ENCODE measurements at regions not wholly inside any gene's neighbourhood (a gene's known extent, or its start where the extent isn't known, plus 50 kb on each side); places are given as distances from the start of the nearest gene placed in this dataset.

GRCh38 chr4:26122690-26123089 lies 198.1 kb upstream of the RBPJ start:
- H3K79me2 ChIP-seq (ENCODE audit: insufficient read depth, low read length) = no peaks in the 10 kb centered on the region
- peaks cover 14% of the 10 kb centered on the region for H3K27me3 ChIP-seq (ENCODE audit: insufficient read depth, low read length)
- no peak overlapping the region for H3K4me2 ChIP-seq (ENCODE audit: insufficient read depth, low read length)
- no peak for DNase-seq (ENCODE audit: insufficient read length, low spot score, missing footprints)
- H2AFZ ChIP-seq (ENCODE audit: low read length) = no peak overlapping the region
- TF ChIP-seq CTCF (IDR thresholded peaks at IDR 0.05; ENCODE audit: extremely low read depth, low read depth, low read length) = no peak
- no peaks in the 10 kb centered on the region for H3K36me3 ChIP-seq (ENCODE audit: insufficient read depth, low read length)
- H3K9me3 ChIP-seq (ENCODE audit: low read depth, low read length) = no peaks in the 10 kb centered on the region
- no peaks in the 10 kb centered on the region for H4K20me1 ChIP-seq (ENCODE audit: insufficient read depth, low read length)
- no peaks in the 10 kb centered on the region for H3K4me1 ChIP-seq (ENCODE audit: insufficient read depth, low read length)
- no peak overlapping the region for H3K27ac ChIP-seq (ENCODE audit: low read depth, low read length)
- no peak overlapping the region for H3K4me3 ChIP-seq (ENCODE audit: insufficient read depth, low read length)

- DNase-seq (ENCODE audit: insufficient read length, low spot score, missing footprints) = no peak
Observed at GRCh38 chr4:26124753-26125321, 196.0 kb upstream of the RBPJ start.

GRCh38 chr4:26126143-26126718 lies 194.6 kb upstream of the RBPJ start:
- H3K9me3 ChIP-seq (ENCODE audit: low read depth, low read length) = no peaks in the 10 kb centered on the region
- no peaks in the 10 kb centered on the region for H3K36me3 ChIP-seq (ENCODE audit: insufficient read depth, low read length)
- no peaks in the 10 kb centered on the region for H3K4me1 ChIP-seq (ENCODE audit: insufficient read depth, low read length)
- H3K79me2 ChIP-seq (ENCODE audit: insufficient read depth, low read length) = no peaks in the 10 kb centered on the region
- peaks cover 4% of the 10 kb centered on the region for H3K27me3 ChIP-seq (ENCODE audit: insufficient read depth, low read length)
- no peak overlapping the region for H3K4me3 ChIP-seq (ENCODE audit: insufficient read depth, low read length)
- H3K27ac ChIP-seq (ENCODE audit: low read depth, low read length) = no peak overlapping the region
- no peaks in the 10 kb centered on the region for H4K20me1 ChIP-seq (ENCODE audit: insufficient read depth, low read length)
- no peak overlapping the region for H2AFZ ChIP-seq (ENCODE audit: low read length)
- TF ChIP-seq CTCF (IDR thresholded peaks at IDR 0.05; ENCODE audit: extremely low read depth, low read depth, low read length) = no peak
- DNase-seq (ENCODE audit: insufficient read length, low spot score, missing footprints) = no peak
- H3K4me2 ChIP-seq (ENCODE audit: insufficient read depth, low read length) = no peak overlapping the region

More at GRCh38 chr4:26124753-26125321, 196.0 kb upstream of the RBPJ start:
- no peaks in the 10 kb centered on the region for H3K4me1 ChIP-seq (ENCODE audit: insufficient read depth, low read length)
- H3K9me3 ChIP-seq (ENCODE audit: low read depth, low read length) = no peaks in the 10 kb centered on the region
- H3K4me2 ChIP-seq (ENCODE audit: insufficient read depth, low read length) = no peak overlapping the region
- H3K4me3 ChIP-seq (ENCODE audit: insufficient read depth, low read length) = no peak overlapping the region
- H3K36me3 ChIP-seq (ENCODE audit: insufficient read depth, low read length) = no peaks in the 10 kb centered on the region
- no peak for TF ChIP-seq CTCF (IDR thresholded peaks at IDR 0.05; ENCODE audit: extremely low read depth, low read depth, low read length)
- H3K79me2 ChIP-seq (ENCODE audit: insufficient read depth, low read length) = no peaks in the 10 kb centered on the region
- H2AFZ ChIP-seq (ENCODE audit: low read length) = peak overlapping the region; percentile 31
- H3K27me3 ChIP-seq (ENCODE audit: insufficient read depth, low read length) = peaks cover 4% of the 10 kb centered on the region
- H4K20me1 ChIP-seq (ENCODE audit: insufficient read depth, low read length) = no peaks in the 10 kb centered on the region
- H3K27ac ChIP-seq (ENCODE audit: low read depth, low read length) = no peak overlapping the region

- no peak for DNase-seq (ENCODE audit: insufficient read length, low spot score, missing footprints)
- Histone ChIP-seq H3K27me3 (ENCODE audit: insufficient read depth, low read length) (peaks cover 4% of the 10 kb centered on the region), H3K4me1 (ENCODE audit: insufficient read depth, low read length) (no peaks in the 10 kb centered on the region), H3K79me2 (ENCODE audit: insufficient read depth, low read length) (no peaks in the 10 kb centered on the region), H3K27ac (ENCODE audit: low read depth, low read length) (no peak overlapping the region), H4K20me1 (ENCODE audit: insufficient read depth, low read length) (no peaks in the 10 kb centered on the region), H3K4me2 (ENCODE audit: insufficient read depth, low read length) (no peak overlapping the region), H2AFZ (ENCODE audit: low read length) (no peak overlapping the region), H3K36me3 (ENCODE audit: insufficient read depth, low read length) (no peaks in the 10 kb centered on the region), H3K4me3 (ENCODE audit: insufficient read depth, low read length) (no peak overlapping the region), H3K9me3 (ENCODE audit: low read depth, low read length) (no peaks in the 10 kb centered on the region)
- no peak for TF ChIP-seq CTCF (IDR thresholded peaks at IDR 0.05; ENCODE audit: extremely low read depth, low read depth, low read length)
Observed at GRCh38 chr4:26126994-26127393, 193.8 kb upstream of the RBPJ start.
